ENCODE measurements at regions not wholly inside any gene's neighbourhood (a gene's known extent, or its start where the extent isn't known, plus 50 kb on each side); places are given as distances from the start of the nearest gene placed in this dataset.

GRCh38 chr5:161149078-161149477, 297.1 kb upstream of the ATP10B start:
- Histone ChIP-seq H3K4me1 (peaks cover 0 to 13% (median 0%) of the 10 kb centered on the region in 10 experiments; a peak in 4 of 20 replicates), H3K27ac (no peak overlapping the region), H3K9me3 (replicated peaks in 1 of 11) (peaks cover 7 to 19% (median 8%) of the 10 kb centered on the region in 11 experiments; a peak in 16 of 22 replicates), H3K4me3 (no peak overlapping the region), H3K27me3 (no peaks in the 10 kb centered on the region), H3K9ac (no peak overlapping the region), H3K36me3 (no peaks in the 10 kb centered on the region), H4K20me1 (no peaks in the 10 kb centered on the region), H3K4me2 (no peak overlapping the region)
- no peak for TF ChIP-seq Cebpa-rat (IDR thresholded peaks at IDR 0.05)

- H3K4me3 ChIP-seq = no peak overlapping the region
- H3K27ac ChIP-seq = no peak overlapping the region
- no peak overlapping the region for H3K4me2 ChIP-seq
These were observed 286.9 kb upstream of the ATP10B start for GRCh38 chr5:161138751-161139455.

GRCh38 chr5:161134956-161135355, 282.9 kb upstream of the ATP10B start:
- Histone ChIP-seq H3K9ac (no peak overlapping the region), H3K4me2 (no peak overlapping the region), H3K27me3 (no peaks in the 10 kb centered on the region), H4K20me1 (no peaks in the 10 kb centered on the region), H3K4me3 (no peak overlapping the region), H3K4me1 (peaks cover 0 to 29% (median 0%) of the 10 kb centered on the region in 10 experiments; a peak in 3 of 20 replicates), H3K9me3 (replicated peaks in 1 of 11) (no peaks in the 10 kb centered on the region), H3K27ac (no peak overlapping the region), H3K36me3 (no peaks in the 10 kb centered on the region)
- TF ChIP-seq Cebpa-rat (IDR thresholded peaks at IDR 0.05) = no peak

More at GRCh38 chr5:161138751-161139455, 286.9 kb upstream of the ATP10B start:
- H3K36me3 ChIP-seq = no peaks in the 10 kb centered on the region
- no peak for TF ChIP-seq Cebpa-rat (IDR thresholded peaks at IDR 0.05)
- peaks cover 0 to 16% (median 0%) of the 10 kb centered on the region in 10 experiments; a peak in 1 of 20 replicates for H3K4me1 ChIP-seq
- peaks cover under 1 to 9% (median 7%) of the 10 kb centered on the region in 11 experiments; a peak in 14 of 22 replicates for H3K9me3 ChIP-seq (replicated peaks in 1 of 11)
- no peak overlapping the region for H3K9ac ChIP-seq
- H3K27me3 ChIP-seq = no peaks in the 10 kb centered on the region
- no peaks in the 10 kb centered on the region for H4K20me1 ChIP-seq

GRCh38 chr5:161134083-161134482, 282.1 kb upstream of the ATP10B start:
- Histone ChIP-seq H3K27me3 (no peaks in the 10 kb centered on the region), H3K4me1 (peaks cover 0 to 29% (median 0%) of the 10 kb centered on the region in 10 experiments; a peak in 3 of 20 replicates), H3K9ac (no peak overlapping the region), H3K4me2 (no peak overlapping the region), H3K27ac (no peak overlapping the region), H3K36me3 (no peaks in the 10 kb centered on the region), H3K9me3 (replicated peaks in 1 of 11) (no peaks in the 10 kb centered on the region), H3K4me3 (no peak overlapping the region), H4K20me1 (no peaks in the 10 kb centered on the region)
- TF ChIP-seq Cebpa-rat (IDR thresholded peaks at IDR 0.05) = no peak

- no peaks in the 10 kb centered on the region for H4K20me1 ChIP-seq
- no peaks in the 10 kb centered on the region for H3K9me3 ChIP-seq (replicated peaks in 1 of 11)
- no peak overlapping the region for H3K4me3 ChIP-seq
- H3K4me2 ChIP-seq = no peak overlapping the region
- H3K27me3 ChIP-seq = no peaks in the 10 kb centered on the region
- no peak overlapping the region for H3K27ac ChIP-seq
- H3K9ac ChIP-seq = no peak overlapping the region
- TF ChIP-seq Cebpa-rat (IDR thresholded peaks at IDR 0.05) = no peak
- H3K36me3 ChIP-seq = no peaks in the 10 kb centered on the region
- H3K4me1 ChIP-seq = peaks cover 0 to 23% (median 0%) of the 10 kb centered on the region in 10 experiments; a peak in 4 of 20 replicates
These were observed 263.9 kb upstream of the ATP10B start for GRCh38 chr5:161115941-161116340.

- Histone ChIP-seq H3K27ac (no peak overlapping the region), H3K4me1 (peaks cover 0 to 59% (median 0%) of the 10 kb centered on the region in 10 experiments; a peak in 6 of 20 replicates), H4K20me1 (no peaks in the 10 kb centered on the region), H3K9me3 (replicated peaks in 1 of 11) (no peaks in the 10 kb centered on the region), H3K4me2 (no peak overlapping the region), H3K36me3 (no peaks in the 10 kb centered on the region), H3K4me3 (no peak overlapping the region), H3K27me3 (no peaks in the 10 kb centered on the region), H3K9ac (no peak overlapping the region)
- no peak for TF ChIP-seq Cebpa-rat (IDR thresholded peaks at IDR 0.05)
These were observed 260.4 kb upstream of the ATP10B start for GRCh38 chr5:161112371-161112770.

- Histone ChIP-seq H3K9me3 (replicated peaks in 1 of 11) (no peaks in the 10 kb centered on the region), H3K36me3 (no peaks in the 10 kb centered on the region), H3K27me3 (no peaks in the 10 kb centered on the region), H3K4me3 (no peak overlapping the region), H3K9ac (peak overlapping the region in 3 of 11 experiments; percentile 39 to 71 (median 60); a peak in 5 of 22 replicates), H3K4me2 (peak overlapping the region in 4 of 11 experiments; percentile 10 to 75 (median 56); a peak in 5 of 22 replicates), H4K20me1 (no peaks in the 10 kb centered on the region), H3K4me1 (peaks cover 0 to 79% (median 0%) of the 10 kb centered on the region in 10 experiments; a peak in 6 of 20 replicates), H3K27ac (peak overlapping the region in 4 of 11 experiments; percentile 31 to 87 (median 82); a peak in 7 of 22 replicates)
- no peak; a peak in 1 of 22 replicates for TF ChIP-seq Cebpa-rat (IDR thresholded peaks at IDR 0.05)
These were observed 253.5 kb upstream of the ATP10B start for GRCh38 chr5:161105525-161105924.

- no peak overlapping the region for H3K4me3 ChIP-seq
- peaks cover 7 to 11% (median 10%) of the 10 kb centered on the region in 11 experiments for H3K9me3 ChIP-seq (replicated peaks in 1 of 11)
- H3K9ac ChIP-seq = no peak overlapping the region
- H3K4me2 ChIP-seq = peak overlapping the region in 2 of 11 experiments; percentile 32 to 33; a peak in 4 of 22 replicates
- peak overlapping the region in 1 of 11 experiments; percentile 42; a peak in 2 of 22 replicates for H3K27ac ChIP-seq
- no peaks in the 10 kb centered on the region; a peak in 1 of 22 replicates for H3K36me3 ChIP-seq
- H3K27me3 ChIP-seq = no peaks in the 10 kb centered on the region
- H3K4me1 ChIP-seq = peaks cover 0 to 25% (median 0%) of the 10 kb centered on the region in 10 experiments; a peak in 4 of 20 replicates
- no peak for TF ChIP-seq Cebpa-rat (IDR thresholded peaks at IDR 0.05)
- H4K20me1 ChIP-seq = no peaks in the 10 kb centered on the region
These were observed 246.5 kb upstream of the ATP10B start for GRCh38 chr5:161098516-161098915.

- H3K4me3 ChIP-seq = no peak overlapping the region
- H3K27me3 ChIP-seq = no peaks in the 10 kb centered on the region
- TF ChIP-seq Cebpa-rat (IDR thresholded peaks at IDR 0.05) = no peak
- no peak overlapping the region for H3K27ac ChIP-seq
- H3K4me1 ChIP-seq = peaks cover 0 to 15% (median 0%) of the 10 kb centered on the region in 10 experiments; a peak in 4 of 20 replicates
- no peak overlapping the region for H3K9ac ChIP-seq
- no peak overlapping the region; a peak in 1 of 22 replicates for H3K4me2 ChIP-seq
- no peaks in the 10 kb centered on the region for H4K20me1 ChIP-seq
- H3K36me3 ChIP-seq = no peaks in the 10 kb centered on the region; a peak in 2 of 22 replicates
- H3K9me3 ChIP-seq (replicated peaks in 1 of 11) = peaks cover 13 to 21% (median 17%) of the 10 kb centered on the region in 11 experiments
These were observed 244.6 kb upstream of the ATP10B start for GRCh38 chr5:161096581-161096980.

Data from BLaER1 treated with 17β-estradiol and CSF1 and Interleukin-3, amounts not matched to agents 10 nM and 100 nM (cell line).